ENCODE measurements at regions not wholly inside any gene's neighbourhood (a gene's known extent, or its start where the extent isn't known, plus 50 kb on each side); places are given as distances from the start of the nearest gene placed in this dataset.

DNA sequence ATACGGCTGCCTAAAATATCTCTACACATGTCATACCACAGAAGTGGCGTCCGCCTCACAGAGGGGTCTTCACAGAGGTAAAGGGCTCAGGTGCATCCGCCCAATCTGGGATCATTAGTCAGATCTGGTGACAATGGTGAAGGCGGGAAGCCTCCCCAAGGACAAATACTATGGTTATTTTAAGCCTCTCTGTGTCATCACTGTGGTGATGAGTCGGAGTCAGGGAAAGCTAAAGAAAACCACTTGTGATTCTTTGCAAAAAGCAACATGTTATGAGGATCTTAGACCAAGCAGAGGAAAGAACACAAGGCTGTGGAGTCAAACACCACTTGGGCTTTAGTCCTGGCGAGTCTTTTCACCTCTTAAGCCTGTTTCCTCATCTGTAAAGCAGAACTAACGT lies 190.4 kb downstream of the DRD1 start:
- no peak for TF ChIP-seq RARB (CRISPR knock-in tag; IDR thresholded peaks at IDR 0.05)
- TF ChIP-seq OSR1 (CRISPR knock-in tag; IDR thresholded peaks at IDR 0.05): no peak
- TF ChIP-seq BACH2 (CRISPR knock-in tag; IDR thresholded peaks at IDR 0.05; ENCODE audit: borderline replicate concordance): no peak
